Right lobe of liver (tissue), 6 donors: ENCODE measurements at regions not wholly inside any gene's neighbourhood (a gene's known extent, or its start where the extent isn't known, plus 50 kb on each side); places are given as distances from the start of the nearest gene placed in this dataset.

Experiments used
- ATAC-seq, 4 donors: fragments of 200-7000 bp; cut with Tn5 transposase; one replicate each; pipeline ENCODE4 v1.9.1; 2020; ENCODE audit warnings: mild to moderate bottlenecking in 4 of 4, moderate library complexity in 4 of 4
- DNase-seq, 3 donors: peaks; one replicate each; pipeline ENCODE4 v3.0.0-alpha.2; 2020
- H3K27ac ChIP-seq, 3 donors: fragments of 200-600 bp; one replicate each; pipeline ENCODE4 v1.8.0; 2022
- H3K27me3 ChIP-seq, 2 donors: fragments of 200-600 bp; one replicate each; pipeline ENCODE4 v1.8.0; 2022
- H3K36me3 ChIP-seq, 4 donors: fragments of 200-600 bp; sonication (generic) in 1 of 4; one replicate each; pipeline versions ENCODE4 v1.5.1 to v1.8.0; 2017 to 2022; ENCODE audit warnings: control low read depth in 1 of 4
- H3K4me1 ChIP-seq, 4 donors: fragments of 200-600 bp; sonication (generic) in 1 of 4; one replicate each; pipeline versions ENCODE4 v1.5.1 to v1.8.0; 2017 to 2022; ENCODE audit warnings: control low read depth in 1 of 4
- H3K4me3 ChIP-seq, 3 donors: fragments of 200-600 bp; one replicate each; pipeline ENCODE4 v1.8.0; 2022
- H3K9me3 ChIP-seq, 4 donors: fragments of 200-600 bp; sonication (generic) in 1 of 4; one replicate each; pipeline versions ENCODE4 v1.5.1 to v1.8.0; 2017 to 2022; ENCODE audit warnings: control low read depth in 1 of 4
- POLR2A ChIP-seq: fragments of 450-650 bp; IDR thresholded peaks from one replicate; pipeline ENCODE4 v1.6.1; 2017; ENCODE audit warnings: antibody characterized with exemption, mild to moderate bottlenecking
- WGBS: methylation state at CpG from one replicate; pipeline ENCODE4 v1.1.6; 2018; ENCODE audit warnings: low coverage, low lambda C conversion rate; ENCODE audit not compliant: insufficient coverage; ENCODE audit errors: missing lambda C conversion rate; 5-methylcytosine and 5-hydroxymethylcytosine counted together
- intact Hi-C, 2 donors: fragments of 100-400 bp; cut with DNase I; formaldehyde crosslinking; loops; one replicate each; pipeline versions ENCODE4 v1.11.2 to v1.14.1; 2022
- TF ChIP-seq, protein P1 (sequence below), 4 donors: fragments of 200-600 bp in 3 of 4; fragments of 450-650 bp in 1 of 4; IDR thresholded peaks; one replicate each; pipeline versions ENCODE4 v1.5.1 to v1.8.0; 2016 to 2022; ENCODE audit warnings: antibody characterized with exemption in 4 of 4, mild to moderate bottlenecking in 2 of 4
- donor health status: DM: no; HTN: yes; CAD: no.
- donor health status: DM: no; HTN: no; CAD: no.
- donor health status: DM: no; HTN: no; CAD: no.
- donor health status: DM: no; HTN: yes; CAD: no.
- donor health status: DM: no; HTN: yes; CAD: no.

DNA sequence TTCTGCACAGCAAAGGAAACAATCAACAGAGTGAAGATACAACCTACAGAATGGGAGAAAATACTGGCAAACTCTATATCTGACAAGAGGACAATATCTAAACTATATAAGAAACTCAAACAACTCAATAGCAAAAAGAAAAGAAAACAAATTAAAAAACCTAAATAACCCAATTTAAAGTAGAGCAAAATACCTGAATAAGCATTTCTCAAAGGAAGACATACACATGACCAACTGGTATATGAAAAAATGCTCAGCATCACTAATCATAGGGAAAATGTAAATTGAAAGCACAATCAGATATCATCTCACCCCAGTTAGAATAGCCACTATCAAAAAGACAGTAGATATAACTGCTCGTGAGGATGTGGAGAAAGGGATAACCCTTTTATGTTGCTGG, 87.8 kb upstream of the FOXA2 start:
- no peaks in the 10 kb centered on the region for H3K9me3 ChIP-seq
- TF ChIP-seq POLR2A, result no peak
- TF ChIP-seq, protein P1, sequence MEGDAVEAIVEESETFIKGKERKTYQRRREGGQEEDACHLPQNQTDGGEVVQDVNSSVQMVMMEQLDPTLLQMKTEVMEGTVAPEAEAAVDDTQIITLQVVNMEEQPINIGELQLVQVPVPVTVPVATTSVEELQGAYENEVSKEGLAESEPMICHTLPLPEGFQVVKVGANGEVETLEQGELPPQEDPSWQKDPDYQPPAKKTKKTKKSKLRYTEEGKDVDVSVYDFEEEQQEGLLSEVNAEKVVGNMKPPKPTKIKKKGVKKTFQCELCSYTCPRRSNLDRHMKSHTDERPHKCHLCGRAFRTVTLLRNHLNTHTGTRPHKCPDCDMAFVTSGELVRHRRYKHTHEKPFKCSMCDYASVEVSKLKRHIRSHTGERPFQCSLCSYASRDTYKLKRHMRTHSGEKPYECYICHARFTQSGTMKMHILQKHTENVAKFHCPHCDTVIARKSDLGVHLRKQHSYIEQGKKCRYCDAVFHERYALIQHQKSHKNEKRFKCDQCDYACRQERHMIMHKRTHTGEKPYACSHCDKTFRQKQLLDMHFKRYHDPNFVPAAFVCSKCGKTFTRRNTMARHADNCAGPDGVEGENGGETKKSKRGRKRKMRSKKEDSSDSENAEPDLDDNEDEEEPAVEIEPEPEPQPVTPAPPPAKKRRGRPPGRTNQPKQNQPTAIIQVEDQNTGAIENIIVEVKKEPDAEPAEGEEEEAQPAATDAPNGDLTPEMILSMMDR (IDR thresholded peaks at IDR 0.05), result no peak
- ATAC-seq (no peak), DNase-seq (no peak)
- H3K36me3 ChIP-seq, result no peaks in the 10 kb centered on the region
- 79% methylated on average over 1 of the region's 1 CpG for WGBS
- no peaks in the 10 kb centered on the region for H3K4me1 ChIP-seq
- H3K27ac ChIP-seq, result no peak overlapping the region
- intact Hi-C loops, result no loop called here
- H3K4me3 ChIP-seq, result no peak overlapping the region
- no peaks in the 10 kb centered on the region for H3K27me3 ChIP-seq

DNA sequence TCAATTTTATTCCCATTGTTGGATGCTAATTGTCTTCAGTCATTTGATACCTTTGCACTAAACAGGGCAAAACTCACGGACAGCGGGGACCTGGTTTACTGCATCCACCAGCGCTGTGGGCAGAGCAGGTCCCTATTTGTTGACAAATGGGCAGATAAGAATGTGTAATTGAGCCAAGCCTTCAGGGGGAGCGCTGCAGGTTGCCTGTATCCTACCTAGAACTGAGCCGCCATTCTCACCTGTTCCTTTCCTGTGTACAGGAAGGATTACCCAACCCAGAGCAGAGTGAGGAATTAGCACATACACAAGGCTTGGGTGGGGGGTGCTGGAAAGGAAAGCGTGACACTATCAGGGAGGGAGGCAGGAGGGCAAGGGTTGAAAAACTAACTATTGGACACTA, 89.1 kb upstream of the FOXA2 start:
- TF ChIP-seq POLR2A, result no peak
- TF ChIP-seq, protein P1 (IDR thresholded peaks at IDR 0.05), result no peak
- WGBS, result 38% methylated on average over 5 of the region's 6 CpGs
- H3K4me1 ChIP-seq, result no peaks in the 10 kb centered on the region
- no peaks in the 10 kb centered on the region for H3K36me3 ChIP-seq
- ATAC-seq (no peak), DNase-seq (no peak)
- no peak overlapping the region for H3K27ac ChIP-seq
- intact Hi-C loops, result no loop called here
- H3K9me3 ChIP-seq, result no peaks in the 10 kb centered on the region
- no peaks in the 10 kb centered on the region for H3K27me3 ChIP-seq
- H3K4me3 ChIP-seq, result no peak overlapping the region

DNA sequence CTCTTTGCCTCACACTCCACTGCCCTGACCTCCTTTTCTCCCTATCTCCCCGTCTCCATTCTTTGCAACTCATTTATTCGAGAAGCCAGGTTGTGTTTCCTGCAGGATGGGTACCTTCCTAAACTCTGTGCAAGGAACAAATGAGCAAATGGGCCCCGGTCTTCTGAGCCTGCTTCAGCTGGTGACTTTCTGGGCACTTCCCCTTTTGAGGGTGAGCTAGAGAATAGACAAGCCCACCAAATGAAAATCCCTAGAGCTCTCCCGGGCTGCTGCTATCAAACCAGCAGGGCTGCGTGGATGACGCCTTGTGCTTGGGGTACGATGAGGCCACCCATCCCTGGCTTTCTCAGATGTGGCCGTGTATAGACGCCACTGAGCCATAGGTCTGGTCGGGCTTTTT, 91.0 kb upstream of the FOXA2 start:
- Histone ChIP-seq H3K4me1 (no peaks in the 10 kb centered on the region), H3K27me3 (no peaks in the 10 kb centered on the region), H3K36me3 (no peaks in the 10 kb centered on the region), H3K4me3 (no peak overlapping the region), H3K9me3 (no peaks in the 10 kb centered on the region), H3K27ac (no peak overlapping the region)
- DNase-seq, result no peak
- intact Hi-C loops, result loop anchor here in 1 of 2 donors (5.0 kb wide), 1 partner anchor 333 kb away; no protein-coding TSS in a partner anchor
- ATAC-seq, result no peak
- TF ChIP-seq, protein P1 (IDR thresholded peaks at IDR 0.05), result no peak
- no peak for TF ChIP-seq POLR2A
- WGBS, result 63% methylated on average over 8 of the region's 10 CpGs

DNA sequence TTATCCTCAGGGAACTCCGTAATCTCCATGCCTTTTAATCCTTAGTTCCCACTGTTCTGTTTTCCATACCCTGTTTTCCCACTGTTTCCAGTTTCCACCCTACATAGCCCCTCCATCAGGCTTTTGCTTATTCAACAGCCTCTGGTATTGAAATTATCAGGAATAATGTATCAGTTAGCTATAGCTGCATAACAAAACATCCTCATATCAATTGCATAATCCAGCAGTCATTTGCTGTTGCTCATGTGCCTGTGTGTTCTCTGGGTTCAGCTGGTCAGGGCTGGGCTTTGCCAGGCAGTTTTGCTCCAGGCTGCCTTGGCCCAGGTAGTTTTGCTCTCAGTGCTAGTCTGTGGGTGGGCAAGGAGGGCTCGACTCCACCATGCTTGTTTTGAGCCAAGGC, 94.3 kb upstream of the FOXA2 start:
- 69% methylated on average over 2 of the region's 2 CpGs for WGBS
- no peak for TF ChIP-seq POLR2A
- TF ChIP-seq, protein P1 (IDR thresholded peaks at IDR 0.05), result no peak
- intact Hi-C loops, result loop anchor here in 1 of 2 donors (5.0 kb wide), 1 partner anchor 336 kb away; no protein-coding TSS in a partner anchor
- DNase-seq (no peak), ATAC-seq (no peak)
- H3K27ac ChIP-seq, result no peak overlapping the region
- H3K9me3 ChIP-seq, result no peaks in the 10 kb centered on the region
- no peaks in the 10 kb centered on the region for H3K36me3 ChIP-seq
- H3K4me3 ChIP-seq, result no peak overlapping the region
- no peaks in the 10 kb centered on the region for H3K4me1 ChIP-seq
- no peaks in the 10 kb centered on the region for H3K27me3 ChIP-seq

DNA sequence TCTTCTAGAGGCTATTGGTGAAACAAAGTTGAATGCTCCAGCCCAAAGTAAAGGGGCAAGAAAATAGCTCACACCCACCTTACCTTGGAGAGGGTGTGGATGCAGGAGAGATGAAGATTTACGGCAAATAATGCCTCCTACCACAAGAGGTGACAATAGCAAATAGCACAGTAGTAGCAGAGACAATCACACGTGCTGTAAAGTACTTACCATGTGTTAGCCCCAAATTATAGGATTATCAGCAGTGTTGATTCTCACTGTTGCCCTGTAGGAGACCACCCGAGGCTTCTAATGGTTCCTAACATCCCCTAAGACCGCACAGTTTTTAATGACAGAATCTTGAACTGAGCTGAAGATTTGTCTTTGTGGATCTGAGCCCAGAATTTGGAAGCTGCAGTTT, 94.8 kb upstream of the FOXA2 start:
- H3K9me3 ChIP-seq, result no peaks in the 10 kb centered on the region
- no peak overlapping the region for H3K27ac ChIP-seq
- no peaks in the 10 kb centered on the region for H3K4me1 ChIP-seq
- H3K27me3 ChIP-seq, result no peaks in the 10 kb centered on the region
- ATAC-seq (no peak), DNase-seq (no peak)
- no peaks in the 10 kb centered on the region for H3K36me3 ChIP-seq
- H3K4me3 ChIP-seq, result no peak overlapping the region
- WGBS, result 59% methylated on average over 2 of the region's 4 CpGs
- TF ChIP-seq, protein P1 (IDR thresholded peaks at IDR 0.05), result no peak
- no peak for TF ChIP-seq POLR2A
- intact Hi-C loops, result loop anchor here in 1 of 2 donors (5.0 kb wide), 1 partner anchor 337 kb away; no protein-coding TSS in a partner anchor
